Gastroesophageal sphincter (tissue), 4 donors: ENCODE measurements at regions not wholly inside any gene's neighbourhood (a gene's known extent, or its start where the extent isn't known, plus 50 kb on each side); places are given as distances from the start of the nearest gene placed in this dataset.
"Not testable (repeated sequence)": the region's sequence is repeated elsewhere in the genome, so short reads cannot be mapped to it uniquely, and the experiment has no call there.

Source experiments
- ATAC-seq: fragments of 150-250 bp; one replicate; pipeline ENCODE4 v1.9.1; 2016; ENCODE audit warnings: mild to moderate bottlenecking, moderate library complexity
- H3K27ac ChIP-seq, 4 donors: fragments of 200-600 bp; sonication (generic) in 3 of 4; 1 replicate in 3 of 4; 2 replicates in 1 of 4; pipeline ENCODE4 v1.5.1; 2016 to 2019
- H3K27me3 ChIP-seq: fragments of 200-600 bp; sonication (generic); one replicate; pipeline ENCODE4 v1.5.1; 2019
- H3K36me3 ChIP-seq, 2 donors: fragments of 200-600 bp; sonication (generic); one replicate each; pipeline ENCODE4 v1.5.1; 2019; ENCODE audit warnings: control low read depth in 1 of 2
- H3K4me1 ChIP-seq, 3 donors: fragments of 200-600 bp; sonication (generic); 1 replicate in 2 of 3; 2 replicates in 1 of 3; pipeline ENCODE4 v1.5.1; 2016 to 2019; ENCODE audit warnings: control low read depth in 2 of 3
- H3K4me3 ChIP-seq, 2 donors: fragments of 200-600 bp; sonication (generic); one replicate each; pipeline ENCODE4 v1.5.1; 2019; ENCODE audit warnings: mild to moderate bottlenecking in 1 of 2, moderate library complexity in 1 of 2
- H3K9me3 ChIP-seq, 3 donors: fragments of 200-600 bp; sonication (generic); one replicate each; pipeline ENCODE4 v1.5.1; 2017 to 2019; ENCODE audit warnings: control low read depth in 2 of 3
- EP300 ChIP-seq: sonication (generic); formaldehyde crosslinking; IDR thresholded peaks from one replicate; pipeline ENCODE4 v1.6.1; 2017; ENCODE audit warnings: antibody characterized with exemption, mild to moderate bottlenecking
- POLR2A ChIP-seq, 2 donors: fragments of 450-650 bp; IDR thresholded peaks; one replicate each; pipeline ENCODE4 v1.6.1; 2017; ENCODE audit warnings: antibody characterized with exemption in 2 of 2, mild to moderate bottlenecking in 2 of 2, moderate library complexity in 1 of 2
- POLR2AphosphoS5 ChIP-seq: sonication (generic); formaldehyde crosslinking; IDR thresholded peaks from one replicate; pipeline ENCODE4 v1.6.1; 2017; ENCODE audit warnings: antibody characterized with exemption
- WGBS, 2 donors: methylation state at CpG; one replicate each; pipeline ENCODE4 v1.1.5; 2018; ENCODE audit warnings: low coverage in 1 of 2; 5-methylcytosine and 5-hydroxymethylcytosine counted together
- TF ChIP-seq, protein P1 (sequence below), 4 experiments: fragments of 200-600 bp in 2 of 4; fragments of 450-650 bp in 2 of 4; sonication (generic) in 1 of 4; IDR thresholded peaks; one replicate each; pipeline ENCODE4 v1.5.1; 2017 to 2019; ENCODE audit warnings: antibody characterized with exemption in 4 of 4, mild to moderate bottlenecking in 2 of 4, moderate library complexity in 2 of 4

- H3K27me3 ChIP-seq = peaks cover 23% of the 10 kb centered on the region
- TF ChIP-seq POLR2A (IDR thresholded peaks at IDR 0.05) (no peak), POLR2AphosphoS5 (no peak), EP300 (no peak)
- TF ChIP-seq, protein P1, sequence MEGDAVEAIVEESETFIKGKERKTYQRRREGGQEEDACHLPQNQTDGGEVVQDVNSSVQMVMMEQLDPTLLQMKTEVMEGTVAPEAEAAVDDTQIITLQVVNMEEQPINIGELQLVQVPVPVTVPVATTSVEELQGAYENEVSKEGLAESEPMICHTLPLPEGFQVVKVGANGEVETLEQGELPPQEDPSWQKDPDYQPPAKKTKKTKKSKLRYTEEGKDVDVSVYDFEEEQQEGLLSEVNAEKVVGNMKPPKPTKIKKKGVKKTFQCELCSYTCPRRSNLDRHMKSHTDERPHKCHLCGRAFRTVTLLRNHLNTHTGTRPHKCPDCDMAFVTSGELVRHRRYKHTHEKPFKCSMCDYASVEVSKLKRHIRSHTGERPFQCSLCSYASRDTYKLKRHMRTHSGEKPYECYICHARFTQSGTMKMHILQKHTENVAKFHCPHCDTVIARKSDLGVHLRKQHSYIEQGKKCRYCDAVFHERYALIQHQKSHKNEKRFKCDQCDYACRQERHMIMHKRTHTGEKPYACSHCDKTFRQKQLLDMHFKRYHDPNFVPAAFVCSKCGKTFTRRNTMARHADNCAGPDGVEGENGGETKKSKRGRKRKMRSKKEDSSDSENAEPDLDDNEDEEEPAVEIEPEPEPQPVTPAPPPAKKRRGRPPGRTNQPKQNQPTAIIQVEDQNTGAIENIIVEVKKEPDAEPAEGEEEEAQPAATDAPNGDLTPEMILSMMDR (IDR thresholded peaks at IDR 0.05) = no peak
- no peaks in the 10 kb centered on the region for H3K36me3 ChIP-seq
- H3K4me3 ChIP-seq = no peak overlapping the region
- H3K4me1 ChIP-seq = no peaks in the 10 kb centered on the region
- 67% methylated on average over 1 of the region's 3 CpGs; no CpG with 5 or more reads in 1 of the 2 donors for WGBS, 2 donors
- no peak for ATAC-seq
- H3K9me3 ChIP-seq = peaks cover 0 to 7% (median 0%) of the 10 kb centered on the region in 3 donors
- no peak overlapping the region for H3K27ac ChIP-seq
Observed at GRCh38 chr12:131315601-131316000, 361.9 kb downstream of the ADGRD1 start.

- no peak overlapping the region for H3K4me3 ChIP-seq
- peaks cover 21% of the 10 kb centered on the region for H3K27me3 ChIP-seq
- no peak for ATAC-seq
- no peaks in the 10 kb centered on the region for H3K4me1 ChIP-seq
- no peak for TF ChIP-seq POLR2AphosphoS5
- TF ChIP-seq, protein P1 (IDR thresholded peaks at IDR 0.05) = no peak
- TF ChIP-seq EP300 = no peak
- no peak for TF ChIP-seq POLR2A (IDR thresholded peaks at IDR 0.05)
- H3K27ac ChIP-seq = no peak overlapping the region
- no peaks in the 10 kb centered on the region for H3K36me3 ChIP-seq
- WGBS, 2 donors = 43 to 100% methylated on average over 2 of the region's 6 CpGs
- H3K9me3 ChIP-seq = peaks cover 0 to 7% (median 0%) of the 10 kb centered on the region in 3 donors
Observed at GRCh38 chr12:131316388-131316787, 362.7 kb downstream of the ADGRD1 start.

- no peak for ATAC-seq
- peaks cover 12% of the 10 kb centered on the region for H3K27me3 ChIP-seq
- no peak overlapping the region for H3K4me3 ChIP-seq
- peaks cover 0 to 7% (median 0%) of the 10 kb centered on the region in 3 donors for H3K9me3 ChIP-seq
- H3K27ac ChIP-seq = no peak overlapping the region
- no peaks in the 10 kb centered on the region for H3K36me3 ChIP-seq
- TF ChIP-seq POLR2A (IDR thresholded peaks at IDR 0.05) (no peak), POLR2AphosphoS5 (no peak), EP300 (no peak)
- H3K4me1 ChIP-seq = no peaks in the 10 kb centered on the region
Observed at GRCh38 chr12:131318045-131318685, 364.5 kb downstream of the ADGRD1 start.

- Histone ChIP-seq H3K27ac (no peak overlapping the region), H3K36me3 (no peaks in the 10 kb centered on the region), H3K27me3 (peaks cover 3% of the 10 kb centered on the region), H3K4me3 (no peak overlapping the region), H3K9me3 (peaks cover 0 to 7% (median 0%) of the 10 kb centered on the region in 3 donors), H3K4me1 (no peaks in the 10 kb centered on the region)
- no peak for TF ChIP-seq POLR2A (IDR thresholded peaks at IDR 0.05)
- TF ChIP-seq POLR2AphosphoS5 = no peak
- TF ChIP-seq, protein P1 (IDR thresholded peaks at IDR 0.05) = no peak
- TF ChIP-seq EP300 = no peak
- no peak for ATAC-seq
Observed at GRCh38 chr12:131321988-131322387, 368.3 kb downstream of the ADGRD1 start.

DNA sequence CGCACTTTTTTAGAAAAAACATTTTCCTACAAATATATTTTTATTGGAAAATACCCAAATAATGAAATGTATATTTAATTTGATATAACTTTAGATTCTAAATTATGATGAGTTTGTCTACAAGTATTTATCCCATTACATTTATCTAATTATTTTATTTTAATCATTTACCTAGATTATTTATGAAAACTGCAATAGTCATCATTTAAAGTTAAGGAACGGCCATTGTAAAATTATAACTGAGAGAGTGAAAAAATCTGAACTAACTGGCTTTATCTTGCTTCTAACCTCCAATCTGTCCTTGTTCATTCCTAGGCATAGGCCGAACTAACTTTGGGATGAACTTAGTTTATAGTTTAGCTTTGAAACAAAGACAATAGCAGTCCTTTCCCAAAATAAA, 368.8 kb downstream of the ADGRD1 start:
- H3K36me3 ChIP-seq, H3K4me3 ChIP-seq, H3K4me1 ChIP-seq, ATAC-seq, H3K27me3 ChIP-seq, H3K27ac ChIP-seq, H3K9me3 ChIP-seq: not testable (repeated sequence)
- WGBS, 2 donors = 71 to 86% methylated on average over 3 of the region's 3 CpGs

- WGBS, 2 donors = 57 to 100% methylated on average over 1 to 2 of the region's 2 CpGs
Observed at GRCh38 chr12:131323879-131324278, 370.2 kb downstream of the ADGRD1 start.

More at GRCh38 chr12:131323879-131324278, 370.2 kb downstream of the ADGRD1 start:
- no peak overlapping the region for H3K27ac ChIP-seq
- peaks cover 3% of the 10 kb centered on the region for H3K27me3 ChIP-seq
- H3K36me3 ChIP-seq = no peaks in the 10 kb centered on the region
- ATAC-seq = no peak
- H3K9me3 ChIP-seq = peaks cover 0 to 7% (median 0%) of the 10 kb centered on the region in 3 donors
- TF ChIP-seq POLR2AphosphoS5 (no peak), POLR2A (IDR thresholded peaks at IDR 0.05) (no peak), EP300 (no peak)
- TF ChIP-seq, protein P1 (IDR thresholded peaks at IDR 0.05) = no peak
- H3K4me1 ChIP-seq = no peaks in the 10 kb centered on the region
- H3K4me3 ChIP-seq = no peak overlapping the region
